Common myeloid progenitor, CD34-positive (primary cell): ENCODE measurements at regions not wholly inside any gene's neighbourhood (a gene's known extent, or its start where the extent isn't known, plus 50 kb on each side); places are given as distances from the start of the nearest gene placed in this dataset.

Source experiments
- CTCF ChIA-PET: fragments of 350-600 bp; sonication (Branson Sonifier 250); formaldehyde crosslinking; loops from one replicate; lab custom pipeline; 2021; ENCODE audit warnings: antibody characterized with exemption; lab: Charles Lee
- POLR2A ChIA-PET: fragments of 350-600 bp; sonication (Branson Sonifier 250); formaldehyde crosslinking; loops from one replicate; lab custom pipeline; 2021; ENCODE audit warnings: antibody characterized with exemption; lab: Charles Lee
- DNase-seq, 3 donors: peaks; one replicate each; pipeline versions ENCODE4 v3.0.0 to v3.0.0-alpha.2; 2013
- H3K27ac ChIP-seq, 2 experiments: 1 replicate in 1 of 2; 2 replicates in 1 of 2; pipeline ENCODE4 v1.7.0; 2013; ENCODE audit warnings: inconsistent platforms in 2 of 2, low read length in 2 of 2, mild to moderate bottlenecking in 2 of 2, low read depth in 1 of 2, moderate library complexity in 1 of 2; ENCODE audit not compliant: severe bottlenecking in 2 of 2, insufficient read depth in 1 of 2, poor library complexity in 1 of 2
- H3K27me3 ChIP-seq, 5 experiments: replicated peaks in 2 of 5; 1 replicate in 3 of 5; 2 replicates in 2 of 5; pipeline versions ENCODE4 v1.6.1 to v1.7.0; 2013; ENCODE audit warnings: low read length in 4 of 5, mild to moderate bottlenecking in 2 of 5, moderate library complexity in 2 of 5, inconsistent platforms in 1 of 5; ENCODE audit not compliant: insufficient read depth in 5 of 5, control insufficient read depth in 4 of 5
- H3K36me3 ChIP-seq, 4 experiments: 1 replicate in 2 of 4; 2 replicates in 2 of 4; pipeline versions ENCODE4 v1.6.1 to v1.7.0; 2013; ENCODE audit warnings: low read length in 3 of 4, control low read depth in 1 of 4, mild to moderate bottlenecking in 1 of 4; ENCODE audit not compliant: control insufficient read depth in 4 of 4, insufficient read depth in 4 of 4
- H3K4me1 ChIP-seq, 4 experiments: 1 replicate in 3 of 4; 2 replicates in 1 of 4; pipeline versions ENCODE4 v1.6.1 to v1.7.1; 2013; ENCODE audit warnings: low read length in 3 of 4, mild to moderate bottlenecking in 3 of 4, control low read depth in 1 of 4, inconsistent platforms in 1 of 4, moderate library complexity in 1 of 4; ENCODE audit not compliant: control insufficient read depth in 4 of 4, insufficient read depth in 4 of 4; ENCODE audit errors: control extremely low read depth in 1 of 4
- H3K4me3 ChIP-seq, 7 experiments: 1 replicate in 4 of 7; 2 replicates in 3 of 7; pipeline versions ENCODE4 v1.5.1 to v1.7.0; 2013; ENCODE audit warnings: mild to moderate bottlenecking in 7 of 7, low read length in 6 of 7, moderate library complexity in 6 of 7, inconsistent platforms in 2 of 7, low read depth in 2 of 7, control low read depth in 1 of 7; ENCODE audit not compliant: insufficient read depth in 4 of 7, control insufficient read depth in 1 of 7; ENCODE audit errors: extremely low read depth in 1 of 7
- H3K9me3 ChIP-seq, 5 experiments: 1 replicate in 4 of 5; 2 replicates in 1 of 5; pipeline versions ENCODE4 v1.6.1 to v1.7.1; 2013; ENCODE audit warnings: low read length in 4 of 5, mild to moderate bottlenecking in 2 of 5, inconsistent platforms in 1 of 5, low read depth in 1 of 5, moderate library complexity in 1 of 5; ENCODE audit not compliant: control insufficient read depth in 4 of 5, insufficient read depth in 2 of 5; ENCODE audit errors: control extremely low read depth in 1 of 5
- whole genome bisulfite sequencing: methylation state at CpG from one replicate; pipeline ENCODE4 v1.1.5; 2013; ENCODE audit not compliant: insufficient coverage; 5-methylcytosine and 5-hydroxymethylcytosine counted together

DNA sequence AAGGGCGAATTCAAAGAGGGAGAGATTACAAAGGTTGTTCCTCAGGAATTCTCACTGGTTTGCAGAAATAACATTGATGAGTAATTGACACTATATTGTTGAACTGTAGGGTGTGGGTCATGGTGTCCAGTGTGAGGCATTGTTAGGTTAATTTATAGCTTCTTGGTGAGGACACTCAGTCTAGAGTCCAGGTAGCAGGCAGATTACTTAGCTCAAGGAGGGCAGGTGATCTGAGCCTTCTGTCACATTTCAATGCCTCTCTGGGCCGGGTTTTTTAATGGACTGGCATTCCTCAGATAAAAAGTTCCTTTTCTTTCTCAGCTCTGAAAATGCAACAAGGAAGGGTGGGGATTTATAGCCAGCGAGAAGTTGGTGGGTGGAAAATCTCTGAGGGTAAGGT lies 194.2 kb upstream of the PROK2 start:
- ChIA-PET CTCF (interaction anchor here (1.0 to 1.8 kb wide), 2 partner anchors 9 to 18 kb away, joined by 3 to 4 read pairs; no protein-coding TSS in a partner anchor), POLR2A (no interaction called here)
- H3K4me1 ChIP-seq = peaks cover 0 to 15% (median 10%) of the 10 kb centered on the region in 4 experiments
- no peaks in the 10 kb centered on the region for H3K36me3 ChIP-seq
- no peak for DNase-seq
- H3K4me3 ChIP-seq = no peak overlapping the region
- WGBS = 100% methylated on average over 2 of the region's 3 CpGs
- H3K27me3 ChIP-seq = no peaks in the 10 kb centered on the region
- H3K9me3 ChIP-seq = no peaks in the 10 kb centered on the region
- H3K27ac ChIP-seq = no peak overlapping the region

DNA sequence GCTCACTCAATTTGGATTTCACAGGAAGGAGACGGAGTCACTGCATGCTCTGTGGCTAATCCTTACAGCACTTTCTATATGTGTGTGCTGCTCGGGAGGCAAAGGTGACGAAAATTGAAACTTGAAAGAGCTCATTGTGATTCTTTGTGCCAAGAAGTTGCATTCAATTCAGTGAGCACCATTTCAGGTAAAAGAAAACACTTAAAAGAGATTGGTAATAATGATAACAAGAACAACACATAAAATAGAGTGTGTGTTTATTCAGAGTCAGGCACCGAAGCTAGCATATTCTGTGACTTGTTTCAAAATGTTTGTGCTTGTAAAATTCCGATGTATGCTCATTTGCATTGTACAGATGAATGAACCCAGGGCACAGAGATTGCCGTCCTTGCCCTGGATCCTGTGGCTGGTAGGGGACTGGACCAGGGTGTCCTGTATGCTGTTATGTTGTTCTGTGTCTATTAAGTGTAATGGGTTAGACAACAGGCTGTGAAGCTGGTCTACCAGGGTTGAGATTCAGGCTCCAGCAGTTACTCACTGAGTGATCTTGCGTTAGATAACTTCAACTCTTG lies 193.3 kb upstream of the PROK2 start:
- DNase-seq = no peak
- CTCF ChIA-PET = interaction anchor here (0.8 to 1.8 kb wide), 4 partner anchors 8 to 288 kb away, joined by 3 to 6 read pairs (median 4); no protein-coding TSS in a partner anchor

DNA sequence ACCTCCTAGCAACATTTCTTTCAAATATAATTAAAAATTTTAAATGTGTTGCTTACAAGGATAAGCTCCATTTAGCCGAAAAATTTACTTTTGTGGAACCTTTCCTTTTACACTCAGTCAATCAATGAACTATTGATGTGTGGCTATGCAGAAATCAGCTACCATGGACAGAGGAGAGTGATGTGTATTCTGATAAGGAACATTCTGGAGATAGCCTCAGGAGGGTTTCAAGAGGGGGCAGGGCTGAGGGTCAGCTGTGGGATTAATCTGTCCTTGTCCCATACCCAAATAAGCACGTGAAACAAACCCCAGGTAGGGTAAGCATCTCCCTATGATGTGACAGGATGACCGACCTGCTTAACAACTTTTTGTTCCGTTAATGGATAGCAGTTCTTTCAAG lies 192.6 kb upstream of the PROK2 start:
- no peak for DNase-seq
- Histone ChIP-seq H3K9me3 (no peaks in the 10 kb centered on the region), H3K27me3 (no peaks in the 10 kb centered on the region), H3K27ac (no peak overlapping the region), H3K4me1 (peaks cover 0 to under 1% (median 0%) of the 10 kb centered on the region in 4 experiments), H3K4me3 (no peak overlapping the region), H3K36me3 (no peaks in the 10 kb centered on the region)
- ChIA-PET POLR2A (interaction anchor here (0.7 kb wide), 1 partner anchor 546 kb away, joined by 3 read pairs; no protein-coding TSS in a partner anchor), CTCF (interaction anchor here (0.8 to 1.8 kb wide), 4 partner anchors 10 to 289 kb away, joined by 3 to 6 read pairs (median 3); no protein-coding TSS in a partner anchor)
- 100% methylated on average over 2 of the region's 4 CpGs for WGBS

More for the DNA sequence above, 193.3 kb upstream of the PROK2 start:
- WGBS = 96% methylated on average over 5 of the region's 7 CpGs
- H3K36me3 ChIP-seq = no peaks in the 10 kb centered on the region
- POLR2A ChIA-PET = no interaction called here
- no peaks in the 10 kb centered on the region for H3K9me3 ChIP-seq
- H3K27ac ChIP-seq = no peak overlapping the region
- H3K4me3 ChIP-seq = no peak overlapping the region
- H3K4me1 ChIP-seq = peaks cover 0 to 5% (median 3%) of the 10 kb centered on the region in 4 experiments
- H3K27me3 ChIP-seq = no peaks in the 10 kb centered on the region

DNA sequence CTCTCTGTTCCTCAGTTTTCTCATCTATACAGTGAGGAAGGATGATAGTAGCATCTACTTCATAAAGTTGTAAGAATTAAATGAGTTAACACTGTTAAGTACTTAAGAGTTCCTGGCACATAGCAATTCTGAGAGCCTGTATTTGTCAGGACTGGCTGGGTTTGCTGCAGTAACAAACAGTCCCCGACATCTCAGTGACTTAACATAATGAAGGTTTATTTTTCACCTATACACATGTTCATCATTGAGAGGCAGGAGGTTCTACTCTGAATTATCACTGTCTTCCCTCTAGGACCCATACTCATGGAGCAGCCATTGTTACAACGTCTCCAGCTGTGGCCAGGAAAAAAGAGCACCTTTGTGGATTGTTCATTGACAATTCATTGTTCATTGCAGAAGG lies 190.6 kb upstream of the PROK2 start:
- WGBS = 100% methylated on average over 2 of the region's 2 CpGs
- DNase-seq = no peak
- H3K27me3 ChIP-seq = no peaks in the 10 kb centered on the region
- CTCF ChIA-PET = interaction anchor here (0.9 to 1.5 kb wide), 4 partner anchors 8 to 69 kb away, joined by 3 read pairs; no protein-coding TSS in a partner anchor
- no peaks in the 10 kb centered on the region for H3K4me1 ChIP-seq
- no peaks in the 10 kb centered on the region for H3K36me3 ChIP-seq
- no peak overlapping the region for H3K27ac ChIP-seq
- no peaks in the 10 kb centered on the region for H3K9me3 ChIP-seq
- H3K4me3 ChIP-seq = no peak overlapping the region
- POLR2A ChIA-PET = no interaction called here

DNA sequence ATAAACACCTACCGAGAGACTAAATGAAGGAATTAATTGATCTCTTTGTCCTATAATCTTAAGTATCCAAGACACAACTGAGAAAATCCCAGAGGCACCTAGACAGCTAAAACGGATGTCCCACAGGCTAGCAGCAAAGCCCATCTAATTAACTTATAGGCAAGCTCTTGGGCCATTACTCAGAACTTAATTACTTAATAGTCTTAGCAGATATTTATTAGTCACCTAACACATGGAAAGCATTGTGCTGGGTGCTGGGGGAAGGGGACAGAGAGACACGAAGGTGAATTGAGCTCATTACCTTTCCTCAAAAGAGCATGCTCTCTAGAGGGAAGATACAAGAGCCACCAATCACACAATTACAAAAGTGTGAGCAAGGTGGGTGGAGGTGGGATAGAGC lies 189.8 kb upstream of the PROK2 start:
- no peaks in the 10 kb centered on the region for H3K4me1 ChIP-seq
- WGBS = no CpG with 5 or more reads among the region's 3 CpGs
- POLR2A ChIA-PET = no interaction called here
- no peak overlapping the region for H3K27ac ChIP-seq
- no peak for DNase-seq
- no peaks in the 10 kb centered on the region for H3K9me3 ChIP-seq
- H3K27me3 ChIP-seq = no peaks in the 10 kb centered on the region
- CTCF ChIA-PET = interaction anchor here (1.5 to 1.9 kb wide), 2 partner anchors 9 to 19 kb away, joined by 3 to 4 read pairs; no protein-coding TSS in a partner anchor
- no peaks in the 10 kb centered on the region for H3K36me3 ChIP-seq
- no peak overlapping the region for H3K4me3 ChIP-seq

DNA sequence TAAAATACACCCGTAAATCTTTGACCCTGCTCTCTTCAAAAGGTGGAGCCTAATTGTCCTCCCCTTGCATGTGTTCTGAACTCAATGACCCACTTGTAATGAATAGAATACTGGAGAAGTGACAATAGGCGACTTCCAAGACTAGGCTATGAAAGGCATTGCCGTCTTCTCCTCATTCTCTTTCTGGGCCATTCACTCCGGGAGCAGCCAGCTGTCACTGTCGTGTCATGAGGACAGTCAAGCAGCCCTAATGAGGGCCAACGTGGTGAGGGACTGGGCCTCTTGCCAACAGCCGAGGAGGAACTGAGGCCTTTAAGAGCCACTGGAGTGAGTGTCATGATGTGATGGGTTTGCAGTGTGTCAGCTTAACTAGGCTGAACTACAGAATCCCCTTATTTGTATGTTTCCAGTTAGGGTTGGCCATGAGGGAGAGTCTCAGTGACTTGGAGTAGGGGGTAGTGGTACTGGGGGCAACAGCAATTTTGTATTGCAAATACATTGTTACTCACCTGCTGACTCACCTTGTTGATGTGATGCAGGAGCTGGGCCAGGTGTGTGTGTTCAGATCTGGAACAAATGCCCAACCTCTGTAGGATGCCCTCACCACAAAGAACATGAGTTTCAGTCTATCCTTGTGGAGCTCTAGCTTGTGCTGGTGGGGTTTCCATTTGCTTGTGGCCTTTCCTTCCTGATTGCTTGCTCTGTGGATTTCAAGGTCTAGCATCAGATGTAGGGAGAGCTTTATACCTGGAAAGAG lies 188.5 kb upstream of the PROK2 start:
- 93% methylated on average over 5 of the region's 7 CpGs for WGBS
- Histone ChIP-seq H3K9me3 (no peaks in the 10 kb centered on the region), H3K27ac (no peak overlapping the region), H3K4me1 (no peaks in the 10 kb centered on the region), H3K4me3 (no peak overlapping the region), H3K27me3 (no peaks in the 10 kb centered on the region), H3K36me3 (no peaks in the 10 kb centered on the region)
- no peak for DNase-seq
- CTCF ChIA-PET = interaction anchor here (0.8 to 1.9 kb wide), 3 partner anchors 16 to 98 kb away, joined by 3 to 4 read pairs (median 4); no protein-coding TSS in a partner anchor
- POLR2A ChIA-PET = no interaction called here

DNA sequence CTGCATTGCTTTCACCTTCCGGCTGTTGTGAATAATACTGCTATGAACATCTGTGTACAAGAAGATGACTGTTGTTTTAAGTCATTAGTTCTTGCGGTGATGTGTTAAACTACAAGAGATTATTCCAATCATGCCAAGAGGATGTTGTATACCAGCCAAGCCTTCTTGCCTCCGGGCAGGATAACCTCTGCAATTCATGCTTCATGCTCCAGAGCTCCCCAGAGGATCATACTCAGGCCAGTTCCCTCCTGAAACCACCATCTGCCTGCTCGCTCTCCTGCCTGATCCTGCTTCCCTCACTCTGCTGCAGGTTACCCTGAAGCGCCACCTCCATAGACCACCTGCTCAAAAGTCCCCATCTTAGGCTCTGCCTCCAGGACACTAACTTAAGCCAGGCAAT lies 187.1 kb upstream of the PROK2 start:
- H3K4me3 ChIP-seq = no peak overlapping the region
- WGBS = 98% methylated on average over 4 of the region's 5 CpGs
- no peaks in the 10 kb centered on the region for H3K36me3 ChIP-seq
- no peaks in the 10 kb centered on the region for H3K9me3 ChIP-seq
- no peak overlapping the region for H3K27ac ChIP-seq
- POLR2A ChIA-PET = no interaction called here
- no peaks in the 10 kb centered on the region for H3K27me3 ChIP-seq
- no peak for DNase-seq
- CTCF ChIA-PET = no interaction called here
- no peaks in the 10 kb centered on the region for H3K4me1 ChIP-seq
